Osteoblast (primary cell): ENCODE measurements at regions not wholly inside any gene's neighbourhood (a gene's known extent, or its start where the extent isn't known, plus 50 kb on each side); places are given as distances from the start of the nearest gene placed in this dataset.
A peak's percentile ranks its signal among the peaks of the same experiment; 100 is the strongest.

ENCODE experiments used
- DNase-seq: peaks from one replicate; pipeline ENCODE4 v3.0.0; 2011; ENCODE audit warnings: low spot score, mixed read lengths; ENCODE audit not compliant: insufficient read length; ENCODE audit errors: missing footprints
- H2AFZ ChIP-seq: 2 replicates; pipeline ENCODE4 v1.6.0; 2011; ENCODE audit warnings: mild to moderate bottlenecking, low read length
- H3K27ac ChIP-seq: 2 replicates; pipeline ENCODE4 v1.5.1; 2011; ENCODE audit warnings: mild to moderate bottlenecking, low read depth, low read length, moderate library complexity
- H3K27me3 ChIP-seq: 2 replicates; pipeline ENCODE4 v1.6.0; 2012; ENCODE audit warnings: mild to moderate bottlenecking, control low read depth, inconsistent platforms, low read length, moderate library complexity; ENCODE audit not compliant: insufficient read depth
- H3K36me3 ChIP-seq: 2 replicates; pipeline ENCODE4 v1.5.1; 2011; ENCODE audit warnings: mild to moderate bottlenecking, low read length, control low read depth, moderate library complexity; ENCODE audit not compliant: insufficient read depth
- H3K4me1 ChIP-seq: 2 replicates; pipeline ENCODE4 v1.5.1; 2011; ENCODE audit warnings: mild to moderate bottlenecking, low read length, control low read depth, moderate library complexity; ENCODE audit not compliant: insufficient read depth
- H3K4me2 ChIP-seq: 2 replicates; pipeline ENCODE4 v1.6.0; 2011; ENCODE audit warnings: mild to moderate bottlenecking, low read length; ENCODE audit not compliant: insufficient read depth
- H3K4me3 ChIP-seq: fragments of 200-600 bp; sonication (generic); 3 replicates; pipeline ENCODE4 v1.5.1; 2012; ENCODE audit warnings: mild to moderate bottlenecking, low read length, inconsistent platforms; ENCODE audit not compliant: insufficient read depth
- H3K79me2 ChIP-seq: 2 replicates; pipeline ENCODE4 v1.6.0; 2012; ENCODE audit warnings: mild to moderate bottlenecking, low read length, control low read depth, inconsistent platforms; ENCODE audit not compliant: insufficient read depth
- H3K9me3 ChIP-seq: 2 replicates; pipeline ENCODE4 v1.5.1; 2011; ENCODE audit warnings: low read depth, low read length, control low read depth
- H4K20me1 ChIP-seq: 2 replicates; pipeline ENCODE4 v1.6.0; 2012; ENCODE audit warnings: mild to moderate bottlenecking, low read length, control low read depth; ENCODE audit not compliant: insufficient read depth
- CTCF ChIP-seq: IDR thresholded peaks from 2 replicates; pipeline ENCODE4 v1.5.1; 2011; ENCODE audit warnings: mild to moderate bottlenecking, low read depth, low read length, moderate library complexity; ENCODE audit errors: extremely low read depth

GRCh38 chr22:47457021-47457420 lies 694.6 kb downstream of the TBC1D22A start:
- Histone ChIP-seq H3K9me3 (peaks cover 5% of the 10 kb centered on the region), H3K4me1 (no peaks in the 10 kb centered on the region), H3K79me2 (no peaks in the 10 kb centered on the region), H3K27me3 (no peaks in the 10 kb centered on the region), H4K20me1 (no peaks in the 10 kb centered on the region), H3K27ac (no peak overlapping the region), H2AFZ (no peak overlapping the region), H3K36me3 (no peaks in the 10 kb centered on the region), H3K4me2 (no peak overlapping the region), H3K4me3 (no peak overlapping the region)
- no peak for TF ChIP-seq CTCF
- DNase-seq, result no peak

DNA sequence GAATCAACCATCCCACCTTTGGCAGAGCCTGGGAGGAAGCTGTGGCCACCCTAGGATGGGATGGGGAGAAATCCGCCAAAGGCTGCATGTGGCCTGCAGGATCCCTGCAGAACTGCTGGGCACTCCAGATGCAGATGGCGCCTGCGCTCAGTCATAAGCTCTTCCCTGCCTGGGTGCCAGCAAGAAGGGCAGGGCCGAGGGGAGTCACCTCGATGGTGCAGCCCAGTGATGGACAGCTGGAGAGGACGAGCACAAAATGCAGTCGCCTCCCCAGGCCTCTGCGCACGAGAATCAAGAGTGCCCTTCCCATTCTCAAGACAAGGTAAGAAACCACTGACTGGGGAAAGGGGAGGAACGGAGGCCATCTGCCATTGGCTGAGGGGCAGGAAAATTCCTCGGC lies 693.6 kb downstream of the TBC1D22A start:
- no peaks in the 10 kb centered on the region for H3K79me2 ChIP-seq
- no peak for DNase-seq
- H3K4me3 ChIP-seq, result no peak overlapping the region
- H3K4me2 ChIP-seq, result no peak overlapping the region
- H3K27me3 ChIP-seq, result no peaks in the 10 kb centered on the region
- H2AFZ ChIP-seq, result no peak overlapping the region
- H3K9me3 ChIP-seq, result peaks cover 5% of the 10 kb centered on the region
- H4K20me1 ChIP-seq, result no peaks in the 10 kb centered on the region
- no peaks in the 10 kb centered on the region for H3K36me3 ChIP-seq
- H3K4me1 ChIP-seq, result no peaks in the 10 kb centered on the region
- no peak overlapping the region for H3K27ac ChIP-seq
- TF ChIP-seq CTCF, result no peak

DNA sequence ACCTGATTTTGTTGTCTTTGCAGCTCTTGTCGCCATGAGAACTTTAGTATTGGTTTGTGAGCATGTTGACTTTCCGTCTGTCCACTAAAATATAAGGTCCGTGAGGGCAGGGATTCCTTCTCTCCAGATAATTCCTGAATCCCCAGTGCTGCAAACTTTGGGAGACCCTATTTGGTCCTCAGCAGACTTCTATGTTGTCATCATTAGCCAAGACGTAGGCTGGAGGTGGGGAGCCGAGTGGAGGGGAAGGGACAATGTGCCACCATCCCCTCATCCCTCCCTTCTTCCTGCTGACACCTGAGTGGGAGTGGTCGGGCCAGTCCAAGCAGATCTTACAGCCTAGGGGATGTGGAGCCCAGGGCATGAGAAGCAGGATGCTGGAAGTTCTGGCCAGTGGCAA lies 690.6 kb downstream of the TBC1D22A start:
- H3K79me2 ChIP-seq, result no peaks in the 10 kb centered on the region
- peaks cover 5% of the 10 kb centered on the region for H3K9me3 ChIP-seq
- no peaks in the 10 kb centered on the region for H3K36me3 ChIP-seq
- TF ChIP-seq CTCF, result no peak
- H2AFZ ChIP-seq, result no peak overlapping the region
- DNase-seq, result no peak
- no peak overlapping the region for H3K27ac ChIP-seq
- no peak overlapping the region for H3K4me2 ChIP-seq
- H3K4me3 ChIP-seq, result no peak overlapping the region
- H3K27me3 ChIP-seq, result no peaks in the 10 kb centered on the region
- no peaks in the 10 kb centered on the region for H3K4me1 ChIP-seq
- no peaks in the 10 kb centered on the region for H4K20me1 ChIP-seq

DNA sequence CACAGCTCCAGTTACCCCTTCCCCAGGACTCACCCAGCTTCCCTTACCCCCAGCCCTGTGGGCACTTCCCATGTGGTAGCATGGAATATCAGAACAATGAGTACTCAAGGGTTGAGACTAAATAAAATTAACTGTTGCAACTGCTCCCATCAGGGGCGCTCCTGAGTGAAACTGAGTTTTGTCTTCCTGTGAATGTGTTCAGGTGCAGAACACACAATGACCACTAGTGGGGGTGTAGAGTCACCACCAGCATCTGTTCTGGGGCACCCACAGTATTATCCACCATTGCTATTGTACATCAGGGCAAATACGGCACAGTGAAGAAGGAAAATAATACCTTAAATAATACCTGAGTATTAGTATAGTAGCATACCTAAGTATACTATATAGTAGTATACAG lies 689.7 kb downstream of the TBC1D22A start:
- no peaks in the 10 kb centered on the region for H3K36me3 ChIP-seq
- no peak overlapping the region for H3K4me3 ChIP-seq

More for the DNA sequence above, 689.7 kb downstream of the TBC1D22A start:
- no peaks in the 10 kb centered on the region for H3K79me2 ChIP-seq
- H3K9me3 ChIP-seq, result peaks cover 3% of the 10 kb centered on the region
- peak; percentile 18 for TF ChIP-seq CTCF
- H3K4me1 ChIP-seq, result no peaks in the 10 kb centered on the region
- no peak overlapping the region for H3K27ac ChIP-seq
- H3K27me3 ChIP-seq, result no peaks in the 10 kb centered on the region
- no peak overlapping the region for H2AFZ ChIP-seq
- no peaks in the 10 kb centered on the region for H4K20me1 ChIP-seq
- no peak for DNase-seq
- H3K4me2 ChIP-seq, result no peak overlapping the region
